ENCODE measurements at regions not wholly inside any gene's neighbourhood (a gene's known extent, or its start where the extent isn't known, plus 50 kb on each side); places are given as distances from the start of the nearest gene placed in this dataset.

DNA sequence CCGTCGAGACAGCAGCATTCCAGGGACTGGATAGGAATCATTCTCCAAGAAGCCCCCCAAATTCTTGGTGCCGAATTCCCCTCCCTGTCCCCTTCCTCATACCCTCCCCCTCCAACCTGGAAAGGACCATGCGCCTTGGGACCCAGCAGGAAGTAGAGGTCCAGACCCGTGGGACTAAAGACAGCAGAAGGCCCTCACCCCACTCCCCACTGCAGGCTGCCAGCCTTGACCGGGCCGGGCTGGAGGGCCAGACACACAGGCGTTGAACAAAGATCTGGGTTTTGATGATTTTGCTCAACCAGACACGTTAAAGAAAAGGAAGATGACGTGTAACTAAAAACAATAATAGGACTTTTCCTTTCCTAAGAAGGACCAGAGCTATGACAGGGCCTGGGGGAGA, 286.5 kb downstream of the NPHP4 start:
- ATAC-seq (no peak), DNase-seq (ENCODE audit: low read depth, low spot score) (no peak)
- Histone ChIP-seq H3K4me1 (ENCODE audit: control insufficient read depth in 1 of 2, insufficient read depth in 2 of 2, low read length in 2 of 2) (peaks cover 0 to 14% of the 10 kb centered on the region in 2 experiments; a peak in 2 of 4 replicates), H3K9ac (ENCODE audit: low read length) (no peak overlapping the region), H3K9me3 (ENCODE audit: control insufficient read depth in 1 of 2, insufficient read depth in 1 of 2, low read depth in 1 of 2, low read length in 2 of 2) (no peaks in the 10 kb centered on the region), H4K20me1 (ENCODE audit: insufficient read depth) (no peaks in the 10 kb centered on the region), H3K4me3 (replicated peaks in 1 of 2; ENCODE audit: low read depth in 1 of 2, low read length in 2 of 2) (no peak overlapping the region), H3K27ac (ENCODE audit: low read depth, low read length) (no peak overlapping the region), H3K36me3 (ENCODE audit: control insufficient read depth in 1 of 2, insufficient read depth in 2 of 2, low read length in 2 of 2) (no peaks in the 10 kb centered on the region), H3K27me3 (ENCODE audit: insufficient read depth, low read length) (peaks cover 6% of the 10 kb centered on the region; the same call in 1 of the 2 replicates), H3K9me2 (ENCODE audit: insufficient read depth) (no peaks in the 10 kb centered on the region), H3K79me2 (ENCODE audit: insufficient read depth, low read length) (no peaks in the 10 kb centered on the region), H2AFZ (ENCODE audit: low read depth, low read length, poor library complexity, severe bottlenecking) (no peak overlapping the region), H3K4me2 (ENCODE audit: low read length) (no peak overlapping the region)
- ChIA-PET CTCF (no interaction called here), RAD21 (ENCODE audit: low non-redundant PET in 1 of 2, low total read pairs in 2 of 2, uncharacterized antibody in 2 of 2, unreplicated experiment in 2 of 2) (no interaction called here), POLR2A (no interaction called here)
- intact Hi-C loops (cut with micrococcal nuclease) = no loop called here
- BruUV-seq (replicated peaks) = no TSS peak
- no peak for TF ChIP-seq RAD21 (IDR thresholded peaks at IDR 0.05; ENCODE audit: low read depth)
- no peak for TF ChIP-seq YY1 (IDR thresholded peaks at IDR 0.05; ENCODE audit: extremely low read depth, insufficient replicate concordance, low read depth, low read length)
- TF ChIP-seq, protein P1, sequence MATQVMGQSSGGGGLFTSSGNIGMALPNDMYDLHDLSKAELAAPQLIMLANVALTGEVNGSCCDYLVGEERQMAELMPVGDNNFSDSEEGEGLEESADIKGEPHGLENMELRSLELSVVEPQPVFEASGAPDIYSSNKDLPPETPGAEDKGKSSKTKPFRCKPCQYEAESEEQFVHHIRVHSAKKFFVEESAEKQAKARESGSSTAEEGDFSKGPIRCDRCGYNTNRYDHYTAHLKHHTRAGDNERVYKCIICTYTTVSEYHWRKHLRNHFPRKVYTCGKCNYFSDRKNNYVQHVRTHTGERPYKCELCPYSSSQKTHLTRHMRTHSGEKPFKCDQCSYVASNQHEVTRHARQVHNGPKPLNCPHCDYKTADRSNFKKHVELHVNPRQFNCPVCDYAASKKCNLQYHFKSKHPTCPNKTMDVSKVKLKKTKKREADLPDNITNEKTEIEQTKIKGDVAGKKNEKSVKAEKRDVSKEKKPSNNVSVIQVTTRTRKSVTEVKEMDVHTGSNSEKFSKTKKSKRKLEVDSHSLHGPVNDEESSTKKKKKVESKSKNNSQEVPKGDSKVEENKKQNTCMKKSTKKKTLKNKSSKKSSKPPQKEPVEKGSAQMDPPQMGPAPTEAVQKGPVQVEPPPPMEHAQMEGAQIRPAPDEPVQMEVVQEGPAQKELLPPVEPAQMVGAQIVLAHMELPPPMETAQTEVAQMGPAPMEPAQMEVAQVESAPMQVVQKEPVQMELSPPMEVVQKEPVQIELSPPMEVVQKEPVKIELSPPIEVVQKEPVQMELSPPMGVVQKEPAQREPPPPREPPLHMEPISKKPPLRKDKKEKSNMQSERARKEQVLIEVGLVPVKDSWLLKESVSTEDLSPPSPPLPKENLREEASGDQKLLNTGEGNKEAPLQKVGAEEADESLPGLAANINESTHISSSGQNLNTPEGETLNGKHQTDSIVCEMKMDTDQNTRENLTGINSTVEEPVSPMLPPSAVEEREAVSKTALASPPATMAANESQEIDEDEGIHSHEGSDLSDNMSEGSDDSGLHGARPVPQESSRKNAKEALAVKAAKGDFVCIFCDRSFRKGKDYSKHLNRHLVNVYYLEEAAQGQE (IDR thresholded peaks at IDR 0.05; ENCODE audit: low read depth) = no peak
- TF ChIP-seq, protein P2, sequence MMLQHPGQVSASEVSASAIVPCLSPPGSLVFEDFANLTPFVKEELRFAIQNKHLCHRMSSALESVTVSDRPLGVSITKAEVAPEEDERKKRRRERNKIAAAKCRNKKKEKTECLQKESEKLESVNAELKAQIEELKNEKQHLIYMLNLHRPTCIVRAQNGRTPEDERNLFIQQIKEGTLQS (IDR thresholded peaks at IDR 0.05) = no peak
- no peak for TF ChIP-seq ELF1 (IDR thresholded peaks at IDR 0.05; ENCODE audit: borderline replicate concordance, low read depth)
- no peak for TF ChIP-seq JUND (IDR thresholded peaks at IDR 0.05)
- no peak for TF ChIP-seq ZNF274 (IDR thresholded peaks at IDR 0.05; ENCODE audit: low read depth, low read length)
- no peak for TF ChIP-seq TCF7L2 (IDR thresholded peaks at IDR 0.05; ENCODE audit: borderline replicate concordance, extremely low read depth, insufficient read depth, insufficient read length)

Measured in HCT116 (cell line).